Esophagus muscularis mucosa (tissue), 4 donors: ENCODE measurements at regions not wholly inside any gene's neighbourhood (a gene's known extent, or its start where the extent isn't known, plus 50 kb on each side); places are given as distances from the start of the nearest gene placed in this dataset.

Experiments
- DNase-seq: peaks from one replicate; pipeline ENCODE4 v3.0.0-alpha.2; 2017; ENCODE audit errors: extremely low spot score
- H3K27ac ChIP-seq, 4 donors: fragments of 200-600 bp; sonication (generic); replicated peaks in 1 of 4; 1 replicate in 3 of 4; 2 replicates in 1 of 4; pipeline ENCODE4 v1.5.1; 2016 to 2019; ENCODE audit warnings: mild to moderate bottlenecking in 1 of 4
- H3K27me3 ChIP-seq, 4 donors: fragments of 200-600 bp; sonication (generic); one replicate each; pipeline versions ENCODE4 v1.5.1 to v1.6.0; 2016 to 2019
- H3K36me3 ChIP-seq, 4 donors: fragments of 200-600 bp; sonication (generic); one replicate each; pipeline ENCODE4 v1.5.1; 2016 to 2019
- H3K4me1 ChIP-seq, 4 donors: fragments of 200-600 bp; sonication (generic); one replicate each; pipeline ENCODE4 v1.5.1; 2016 to 2019
- H3K4me3 ChIP-seq, 4 donors: fragments of 200-600 bp; sonication (generic); 1 replicate in 2 of 4; 2 replicates in 2 of 4; pipeline ENCODE4 v1.5.1; 2016 to 2019; ENCODE audit warnings: mild to moderate bottlenecking in 4 of 4, moderate library complexity in 1 of 4
- H3K9me3 ChIP-seq, 4 donors: fragments of 200-600 bp; sonication (generic); 1 replicate in 3 of 4; 2 replicates in 1 of 4; pipeline ENCODE4 v1.5.1; 2016 to 2019
- EP300 ChIP-seq: sonication (generic); formaldehyde crosslinking; IDR thresholded peaks from one replicate; pipeline ENCODE4 v1.6.1; 2017; ENCODE audit warnings: antibody characterized with exemption
- POLR2A ChIP-seq: fragments of 450-650 bp; IDR thresholded peaks from one replicate; pipeline ENCODE4 v1.6.1; 2017; ENCODE audit warnings: antibody characterized with exemption, moderate library complexity, mild to moderate bottlenecking, low read depth
- POLR2AphosphoS5 ChIP-seq, 2 donors: sonication (generic); formaldehyde crosslinking; IDR thresholded peaks; one replicate each; pipeline ENCODE4 v1.6.1; 2017; ENCODE audit warnings: antibody characterized with exemption in 2 of 2
- whole genome bisulfite sequencing: methylation state at CpG from one replicate; pipeline ENCODE4 v1.1.5; 2018; 5-methylcytosine and 5-hydroxymethylcytosine counted together
- intact Hi-C: fragments of 100-400 bp; cut with DNase I; formaldehyde crosslinking; loops from one replicate; pipeline ENCODE4 v1.15.1; 2023
- TF ChIP-seq, protein P1 (sequence below), 3 experiments: fragments of 200-600 bp in 2 of 3; fragments of 450-650 bp in 1 of 3; sonication (generic) in 2 of 3; IDR thresholded peaks; one replicate each; pipeline ENCODE4 v1.5.1; 2017 to 2019; ENCODE audit warnings: antibody characterized with exemption in 3 of 3, mild to moderate bottlenecking in 2 of 3, moderate library complexity in 1 of 3

DNA sequence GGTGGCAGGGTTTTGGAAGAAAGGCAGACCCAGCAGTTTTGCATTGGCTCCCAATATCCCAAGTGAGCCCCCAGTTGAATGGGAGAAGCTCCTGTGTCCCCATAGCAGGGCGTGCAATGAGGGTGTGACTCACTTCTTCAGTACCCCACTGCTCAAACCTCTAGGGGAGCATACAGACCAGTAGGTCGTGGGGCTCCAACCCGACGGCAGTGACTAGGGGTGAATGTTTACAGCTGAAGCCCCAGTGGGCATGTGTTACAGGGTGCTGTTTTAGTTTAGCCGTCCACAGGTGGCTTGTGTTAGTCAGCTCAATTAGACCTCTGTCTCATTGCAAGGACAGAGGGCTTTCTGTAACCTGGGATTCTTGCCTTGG, 564.5 kb upstream of the CNTN5 start:
- Histone ChIP-seq H3K27ac (no peak overlapping the region), H3K36me3 (no peaks in the 10 kb centered on the region), H3K4me3 (no peak overlapping the region), H3K27me3 (no peaks in the 10 kb centered on the region), H3K9me3 (no peaks in the 10 kb centered on the region), H3K4me1 (no peaks in the 10 kb centered on the region)
- 84% methylated on average over 5 of the region's 5 CpGs for WGBS
- intact Hi-C loops, result no loop called here
- no peak for DNase-seq
- TF ChIP-seq EP300 (no peak), POLR2AphosphoS5 (IDR thresholded peaks at IDR 0.05) (no peak), POLR2A (no peak)
- TF ChIP-seq, protein P1, sequence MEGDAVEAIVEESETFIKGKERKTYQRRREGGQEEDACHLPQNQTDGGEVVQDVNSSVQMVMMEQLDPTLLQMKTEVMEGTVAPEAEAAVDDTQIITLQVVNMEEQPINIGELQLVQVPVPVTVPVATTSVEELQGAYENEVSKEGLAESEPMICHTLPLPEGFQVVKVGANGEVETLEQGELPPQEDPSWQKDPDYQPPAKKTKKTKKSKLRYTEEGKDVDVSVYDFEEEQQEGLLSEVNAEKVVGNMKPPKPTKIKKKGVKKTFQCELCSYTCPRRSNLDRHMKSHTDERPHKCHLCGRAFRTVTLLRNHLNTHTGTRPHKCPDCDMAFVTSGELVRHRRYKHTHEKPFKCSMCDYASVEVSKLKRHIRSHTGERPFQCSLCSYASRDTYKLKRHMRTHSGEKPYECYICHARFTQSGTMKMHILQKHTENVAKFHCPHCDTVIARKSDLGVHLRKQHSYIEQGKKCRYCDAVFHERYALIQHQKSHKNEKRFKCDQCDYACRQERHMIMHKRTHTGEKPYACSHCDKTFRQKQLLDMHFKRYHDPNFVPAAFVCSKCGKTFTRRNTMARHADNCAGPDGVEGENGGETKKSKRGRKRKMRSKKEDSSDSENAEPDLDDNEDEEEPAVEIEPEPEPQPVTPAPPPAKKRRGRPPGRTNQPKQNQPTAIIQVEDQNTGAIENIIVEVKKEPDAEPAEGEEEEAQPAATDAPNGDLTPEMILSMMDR (IDR thresholded peaks at IDR 0.05), result no peak

DNA sequence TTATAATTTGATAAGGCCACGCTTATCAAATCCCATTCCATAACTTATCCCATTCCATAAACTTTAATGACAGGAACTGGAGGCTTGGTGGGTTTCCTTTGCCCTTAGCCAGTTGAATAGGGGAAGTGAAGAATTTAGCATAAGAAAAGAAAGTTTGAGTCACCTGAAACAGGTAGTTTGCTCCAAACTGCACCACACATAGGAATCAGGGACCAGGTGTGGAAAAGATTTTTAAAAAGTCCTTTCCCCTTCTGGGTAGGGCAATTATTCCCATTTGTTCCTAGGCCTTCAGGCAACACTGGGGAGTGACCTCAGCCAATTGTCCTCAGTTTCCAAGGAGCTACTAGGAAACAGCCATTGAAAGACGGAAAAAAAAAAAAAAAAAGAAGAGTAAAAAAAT, 525.7 kb upstream of the CNTN5 start:
- no peak overlapping the region for H3K4me3 ChIP-seq
- no peak for DNase-seq
- H3K27me3 ChIP-seq, result no peaks in the 10 kb centered on the region
- intact Hi-C loops, result no loop called here
- H3K9me3 ChIP-seq, result no peaks in the 10 kb centered on the region
- 90% methylated on average over 2 of the region's 2 CpGs for WGBS
- no peaks in the 10 kb centered on the region for H3K4me1 ChIP-seq
- H3K36me3 ChIP-seq, result no peaks in the 10 kb centered on the region
- no peak overlapping the region for H3K27ac ChIP-seq
- TF ChIP-seq POLR2AphosphoS5 (IDR thresholded peaks at IDR 0.05) (no peak), POLR2A (no peak), EP300 (no peak)
- TF ChIP-seq, protein P1 (IDR thresholded peaks at IDR 0.05), result no peak

DNA sequence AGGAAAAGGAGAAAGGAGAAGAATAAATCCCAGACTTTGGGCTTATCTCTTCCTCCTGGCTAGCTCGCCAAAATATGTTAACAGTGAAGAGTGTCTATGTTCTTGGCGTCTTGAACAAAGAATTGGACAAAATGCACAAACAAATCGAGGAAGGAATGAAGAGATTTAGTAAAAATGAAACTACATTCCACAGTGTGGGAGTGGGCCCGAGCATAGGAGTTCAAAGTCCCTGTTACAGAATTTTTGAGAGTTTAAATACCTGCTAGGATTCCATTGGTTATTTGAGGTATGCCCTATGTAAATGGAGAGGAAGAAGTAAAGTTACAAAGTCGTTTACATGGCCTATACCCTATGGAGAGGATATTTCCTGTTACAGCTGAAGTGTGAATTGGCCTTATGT, 525.1 kb upstream of the CNTN5 start:
- Histone ChIP-seq H3K9me3 (no peaks in the 10 kb centered on the region), H3K4me3 (no peak overlapping the region), H3K27me3 (no peaks in the 10 kb centered on the region), H3K36me3 (no peaks in the 10 kb centered on the region), H3K4me1 (no peaks in the 10 kb centered on the region), H3K27ac (no peak overlapping the region)
- DNase-seq, result no peak
- WGBS, result 64% methylated on average over 5 of the region's 5 CpGs
- TF ChIP-seq, protein P1 (IDR thresholded peaks at IDR 0.05), result no peak
- TF ChIP-seq POLR2A, result no peak
- no peak for TF ChIP-seq EP300
- TF ChIP-seq POLR2AphosphoS5 (IDR thresholded peaks at IDR 0.05), result no peak
- intact Hi-C loops, result no loop called here

DNA sequence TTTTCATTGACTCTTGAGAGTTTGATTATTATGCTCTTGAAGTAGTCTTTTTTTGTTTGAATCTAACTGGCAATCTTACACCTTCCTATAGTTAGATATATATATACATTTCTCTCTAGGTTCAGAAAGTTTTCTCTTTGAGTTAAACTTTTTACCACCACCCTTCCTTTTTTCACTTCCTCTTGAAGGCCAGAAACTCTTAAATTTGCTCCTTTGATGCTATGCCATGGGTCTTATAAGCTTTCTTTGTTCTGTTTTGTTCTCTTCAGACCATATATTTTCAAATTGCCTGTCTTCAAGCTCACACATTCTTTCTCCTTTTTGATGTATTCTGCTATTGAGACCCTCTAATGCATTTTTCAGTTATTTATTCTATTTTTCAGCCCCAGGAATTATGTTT, 513.5 kb upstream of the CNTN5 start:
- intact Hi-C loops, result no loop called here

DNA sequence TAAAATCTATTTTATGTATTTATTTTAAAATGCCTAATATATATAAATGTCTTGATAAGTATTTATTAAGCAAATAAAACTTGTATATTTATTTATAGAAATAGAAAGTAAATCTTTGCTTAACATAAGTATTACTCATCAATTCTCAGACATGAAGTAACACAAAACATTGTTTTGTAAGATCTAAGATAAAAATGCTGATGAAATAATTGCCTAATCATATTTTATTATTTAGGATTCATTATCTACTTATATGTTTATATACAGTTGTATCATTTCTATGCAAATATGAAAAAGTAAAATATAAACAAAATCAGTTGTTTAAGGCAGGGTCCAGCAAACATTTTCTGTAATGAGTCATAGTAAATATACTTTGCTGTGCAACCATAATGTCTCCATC, 507.8 kb upstream of the CNTN5 start:
- H3K4me3 ChIP-seq, result no peak overlapping the region
- intact Hi-C loops, result no loop called here
- TF ChIP-seq POLR2A (no peak), EP300 (no peak), POLR2AphosphoS5 (IDR thresholded peaks at IDR 0.05) (no peak)
- TF ChIP-seq, protein P1 (IDR thresholded peaks at IDR 0.05), result no peak
- H3K27me3 ChIP-seq, result no peaks in the 10 kb centered on the region
- no peak overlapping the region for H3K27ac ChIP-seq
- no peaks in the 10 kb centered on the region for H3K36me3 ChIP-seq
- H3K4me1 ChIP-seq, result no peaks in the 10 kb centered on the region
- H3K9me3 ChIP-seq, result peaks cover 0 to 5% (median 0%) of the 10 kb centered on the region in 4 donors
- DNase-seq, result no peak

More for the DNA sequence above, 513.5 kb upstream of the CNTN5 start:
- no peak for DNase-seq
- Histone ChIP-seq H3K4me1 (no peaks in the 10 kb centered on the region), H3K27ac (no peak overlapping the region), H3K4me3 (no peak overlapping the region), H3K27me3 (no peaks in the 10 kb centered on the region), H3K36me3 (no peaks in the 10 kb centered on the region), H3K9me3 (peaks cover 0 to 14% (median 6%) of the 10 kb centered on the region in 4 donors)
- no peak for TF ChIP-seq POLR2A
